Stimulated activated CD8-positive, alpha-beta memory T cell treated with anti-CD3 and anti-CD28 coated beads, Interleukin-15, amount 100 ng/mL, for 4 hours (primary cell): ENCODE measurements at regions not wholly inside any gene's neighbourhood (a gene's known extent, or its start where the extent isn't known, plus 50 kb on each side); places are given as distances from the start of the nearest gene placed in this dataset.

Experiments used
- DNase-seq, 2 donors: peaks; one replicate each; pipeline ENCODE4 v3.0.0-alpha.2; 2020; ENCODE audit warnings: low read depth in 2 of 2

DNA sequence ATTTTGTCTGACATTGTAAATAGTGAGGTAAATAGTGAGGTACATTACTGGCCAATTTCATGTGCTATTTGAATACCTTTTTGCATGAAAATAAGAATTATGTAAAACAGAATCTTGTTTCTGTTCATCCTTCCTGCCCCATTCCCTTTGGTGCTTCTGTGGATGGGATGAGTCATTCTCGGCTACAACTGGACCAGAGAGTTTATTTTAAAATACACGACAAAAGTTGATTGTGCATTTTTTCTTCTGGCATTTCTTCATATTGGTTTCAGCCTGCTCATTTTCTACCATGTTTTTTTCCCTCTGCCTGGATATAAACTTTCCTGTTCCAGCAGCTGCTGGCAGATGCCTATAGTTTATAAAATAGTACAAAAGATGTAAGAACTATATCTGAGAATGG is 107.5 kb downstream of the CYSLTR2 start:
- DNase-seq: no peak

DNA sequence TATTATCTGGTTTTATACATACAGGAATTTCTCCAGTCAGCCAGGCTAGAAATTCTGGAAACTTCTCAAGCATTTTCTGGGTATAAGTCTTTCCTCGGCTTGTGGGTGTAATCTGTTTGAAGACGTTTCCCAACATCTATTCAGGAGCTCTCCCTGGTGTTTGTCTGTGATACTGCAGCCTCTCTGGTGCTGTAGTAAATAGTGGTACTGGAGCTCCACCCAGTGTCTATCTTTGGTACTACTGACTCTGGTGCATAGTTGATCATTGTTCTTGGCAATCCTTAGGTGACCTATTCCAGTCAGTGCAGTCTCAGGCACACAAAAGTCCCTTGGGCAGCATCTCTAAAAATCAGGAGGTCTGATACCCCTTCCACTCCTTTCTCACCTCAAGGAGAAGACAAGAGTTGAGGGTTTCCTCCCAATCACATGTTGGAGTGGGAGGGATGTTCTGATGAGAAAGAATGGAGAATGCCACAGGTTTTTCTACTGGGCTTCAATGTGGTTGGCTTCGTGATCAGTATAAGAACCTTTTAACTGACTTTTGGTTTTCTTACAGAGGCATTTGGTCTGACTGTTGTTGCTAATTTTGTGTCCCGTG is 115.5 kb downstream of the CYSLTR2 start:
- peak; percentile 13 to 69 for DNase-seq

GRCh38 chr13:48770372-48770771 is 116.6 kb downstream of the CYSLTR2 start:
- no peak for DNase-seq

DNA sequence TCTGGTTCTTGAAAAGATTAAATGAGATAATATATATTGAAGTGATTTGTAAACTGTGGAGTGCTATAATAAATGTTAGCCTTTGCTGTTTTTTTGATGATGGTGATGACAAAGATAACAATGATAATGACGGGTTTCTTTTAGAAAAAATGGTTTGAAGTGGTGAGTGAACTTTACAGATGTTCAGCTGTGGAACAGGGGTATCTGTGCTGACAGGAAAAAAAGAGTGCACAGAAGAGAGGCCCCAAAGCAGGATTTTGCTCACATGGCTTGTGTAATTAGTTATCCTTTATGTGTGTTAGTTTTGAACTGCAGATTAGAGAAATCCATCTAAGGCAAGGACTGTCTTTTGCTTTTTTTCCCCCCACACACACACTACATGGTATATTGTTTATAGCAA is 119.2 kb downstream of the CYSLTR2 start:
- no peak for DNase-seq

DNA sequence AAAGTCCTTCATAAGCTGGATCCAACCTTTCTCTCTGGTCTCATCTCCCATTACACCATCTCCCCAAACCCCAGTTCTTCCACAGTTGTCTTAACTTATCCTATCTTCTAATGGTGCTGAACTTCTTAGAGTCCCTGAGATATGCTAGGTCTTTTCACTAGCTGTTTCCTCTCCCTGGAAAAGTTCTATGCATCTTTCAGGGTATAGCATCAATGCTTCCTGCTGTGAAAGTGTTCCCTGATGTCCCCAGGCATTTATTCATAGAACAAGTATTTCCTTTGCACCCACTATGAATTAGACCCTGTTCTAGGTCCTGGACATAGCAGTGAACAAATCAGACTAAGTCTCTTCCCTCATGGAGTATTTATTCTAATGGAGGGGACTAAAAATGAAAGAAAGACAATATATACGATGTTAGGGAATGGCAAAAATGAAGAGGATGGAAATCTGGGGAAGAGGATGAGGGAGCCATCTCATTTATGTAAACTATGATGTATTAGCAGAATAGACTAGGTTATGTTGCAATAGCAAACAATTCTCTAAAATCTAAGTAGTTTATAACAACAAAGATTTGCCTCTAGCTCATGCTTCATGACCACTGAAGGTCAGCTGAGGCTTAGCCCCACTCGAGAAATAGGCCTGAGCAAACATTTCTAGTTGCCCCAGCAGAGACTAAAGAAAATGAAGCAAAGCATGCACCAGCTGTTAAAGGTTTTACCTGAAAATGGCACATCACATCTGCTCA is 120.0 kb downstream of the CYSLTR2 start:
- DNase-seq: no peak

- no peak for DNase-seq
Measured at GRCh38 chr13:48775285-48775684, 121.6 kb downstream of the CYSLTR2 start.

GRCh38 chr13:48775804-48776203 is 122.1 kb downstream of the CYSLTR2 start:
- no peak for DNase-seq

GRCh38 chr13:48776401-48776800 is 122.7 kb downstream of the CYSLTR2 start:
- DNase-seq: no peak

DNA sequence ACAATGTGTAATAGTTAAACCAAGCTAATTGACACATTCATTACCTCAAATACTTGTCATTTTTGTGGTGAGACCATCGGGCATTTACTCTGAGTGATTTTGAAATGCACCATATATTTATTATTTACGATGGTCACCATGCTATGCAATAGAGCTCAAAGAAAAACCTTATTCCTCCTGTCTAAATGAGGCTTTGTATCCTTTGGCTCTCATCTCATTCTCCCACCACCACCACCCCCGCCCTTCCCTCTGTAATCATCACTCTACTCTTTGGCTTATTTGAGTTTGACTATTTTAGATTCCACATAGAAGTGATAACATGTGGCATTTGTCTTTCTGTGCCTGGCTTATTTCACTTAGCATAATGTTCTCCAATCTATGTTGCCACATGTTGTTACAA is 124.9 kb downstream of the CYSLTR2 start:
- DNase-seq: no peak

GRCh38 chr13:48780713-48781341 is 127.1 kb downstream of the CYSLTR2 start:
- DNase-seq: no peak

DNA sequence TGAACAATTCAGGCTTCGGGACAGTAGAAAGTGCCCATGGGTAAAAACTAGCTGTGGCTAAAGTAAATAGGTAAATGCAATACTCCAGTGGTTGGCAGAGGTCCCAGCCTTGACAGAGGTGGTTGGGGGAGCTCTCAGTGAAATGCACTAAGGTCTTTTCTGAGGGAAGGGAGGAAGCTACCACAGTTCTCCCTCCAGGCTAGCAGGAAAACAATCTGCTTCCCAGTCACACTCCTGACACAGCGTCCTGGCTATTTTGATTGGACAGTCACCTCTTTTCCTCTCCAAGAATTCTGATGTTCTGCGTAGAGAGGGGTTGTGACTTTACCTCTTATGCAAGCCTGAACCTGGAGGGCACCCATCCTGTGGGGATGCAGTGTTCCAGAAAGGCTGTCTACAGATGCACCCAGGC is 128.7 kb downstream of the CYSLTR2 start:
- no peak for DNase-seq

DNA sequence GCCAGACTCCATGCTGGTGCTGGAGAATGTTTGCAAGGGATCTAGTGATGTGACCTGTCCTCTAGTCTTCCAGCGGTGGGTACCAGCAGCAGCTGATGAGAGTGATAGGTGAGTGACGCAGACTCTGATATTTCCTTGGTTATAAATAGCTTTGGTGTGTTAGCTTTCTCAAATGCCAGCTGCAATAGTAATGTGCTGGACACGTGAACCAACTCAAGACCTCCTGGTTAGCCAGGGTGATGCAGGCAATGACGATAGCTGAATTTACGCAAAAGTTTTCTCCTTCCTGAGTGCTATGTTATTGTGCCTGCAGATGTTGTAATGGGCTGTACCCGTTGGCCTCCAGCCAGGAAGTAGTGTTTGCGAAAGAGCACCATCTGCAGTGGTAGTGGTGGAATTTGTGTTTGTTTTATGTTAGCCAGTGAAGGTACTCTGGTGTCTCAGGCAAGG is 129.5 kb downstream of the CYSLTR2 start:
- DNase-seq: no peak

- no peak for DNase-seq
Measured at GRCh38 chr13:48783695-48784230, 130.0 kb downstream of the CYSLTR2 start.

GRCh38 chr13:48784916-48785548 is 131.3 kb downstream of the CYSLTR2 start:
- DNase-seq: no peak

DNA sequence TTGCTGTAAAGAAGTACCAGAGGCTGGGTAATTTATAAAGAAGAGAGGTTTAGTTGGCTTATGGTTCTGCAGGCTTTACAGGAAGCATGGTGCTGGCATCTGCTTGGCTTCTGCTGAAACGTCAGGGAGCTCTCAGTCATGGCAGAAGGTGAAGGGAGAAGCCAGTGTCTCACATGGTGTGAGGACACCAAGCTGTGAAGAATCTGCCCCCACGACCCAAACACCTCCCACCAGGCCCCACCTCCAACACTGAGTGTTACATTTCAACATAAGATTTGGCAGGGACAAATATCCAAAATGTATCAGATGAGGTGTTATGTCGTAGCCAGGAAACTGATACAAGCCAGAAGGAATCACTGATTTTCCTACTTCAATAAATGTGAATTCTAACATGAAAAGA is 136.5 kb downstream of the CYSLTR2 start:
- no peak for DNase-seq

- DNase-seq: no peak
Measured at GRCh38 chr13:48790966-48791365, 137.2 kb downstream of the CYSLTR2 start.

DNA sequence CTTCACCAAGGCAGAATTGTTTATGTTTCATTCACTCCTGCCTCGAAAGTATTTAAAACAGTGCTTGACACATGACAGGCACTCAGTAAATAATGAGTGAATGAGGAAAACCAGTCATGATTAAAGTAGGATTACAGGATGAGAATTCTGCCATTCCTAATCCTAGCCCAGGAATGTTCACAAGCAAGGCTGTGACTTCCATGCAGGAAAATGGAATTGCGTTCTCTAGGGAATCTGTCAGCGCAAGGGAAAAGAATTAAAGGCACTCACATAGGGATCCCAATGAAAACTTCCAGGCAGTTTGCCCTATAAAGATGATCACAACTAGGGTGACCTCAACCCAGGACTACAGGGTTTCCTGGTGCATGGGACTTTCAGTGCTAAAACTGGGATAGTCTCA is 143.4 kb downstream of the CYSLTR2 start:
- no peak for DNase-seq

GRCh38 chr13:48797761-48798160 is 144.0 kb downstream of the CYSLTR2 start:
- no peak for DNase-seq

- DNase-seq: no peak
Measured at GRCh38 chr13:48798180-48798579, 144.5 kb downstream of the CYSLTR2 start.

DNA sequence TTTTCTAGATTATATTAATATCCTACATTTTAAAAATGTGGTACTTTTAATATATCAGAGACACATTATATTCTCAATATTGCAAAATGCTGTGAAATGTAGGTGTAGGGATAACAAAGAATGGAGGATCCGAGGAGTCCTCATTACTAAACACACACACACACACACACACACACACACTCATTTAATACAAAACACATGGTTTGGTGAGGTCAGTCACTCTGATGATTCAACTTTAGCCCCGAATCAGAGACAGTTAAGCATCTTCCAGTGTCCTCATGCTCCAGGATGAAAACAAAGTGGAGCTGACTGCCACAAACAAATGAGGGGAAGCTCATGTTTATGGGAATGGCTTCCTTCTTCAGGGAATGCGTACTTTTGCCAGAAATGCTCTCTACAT is 147.5 kb downstream of the CYSLTR2 start:
- no peak for DNase-seq

DNA sequence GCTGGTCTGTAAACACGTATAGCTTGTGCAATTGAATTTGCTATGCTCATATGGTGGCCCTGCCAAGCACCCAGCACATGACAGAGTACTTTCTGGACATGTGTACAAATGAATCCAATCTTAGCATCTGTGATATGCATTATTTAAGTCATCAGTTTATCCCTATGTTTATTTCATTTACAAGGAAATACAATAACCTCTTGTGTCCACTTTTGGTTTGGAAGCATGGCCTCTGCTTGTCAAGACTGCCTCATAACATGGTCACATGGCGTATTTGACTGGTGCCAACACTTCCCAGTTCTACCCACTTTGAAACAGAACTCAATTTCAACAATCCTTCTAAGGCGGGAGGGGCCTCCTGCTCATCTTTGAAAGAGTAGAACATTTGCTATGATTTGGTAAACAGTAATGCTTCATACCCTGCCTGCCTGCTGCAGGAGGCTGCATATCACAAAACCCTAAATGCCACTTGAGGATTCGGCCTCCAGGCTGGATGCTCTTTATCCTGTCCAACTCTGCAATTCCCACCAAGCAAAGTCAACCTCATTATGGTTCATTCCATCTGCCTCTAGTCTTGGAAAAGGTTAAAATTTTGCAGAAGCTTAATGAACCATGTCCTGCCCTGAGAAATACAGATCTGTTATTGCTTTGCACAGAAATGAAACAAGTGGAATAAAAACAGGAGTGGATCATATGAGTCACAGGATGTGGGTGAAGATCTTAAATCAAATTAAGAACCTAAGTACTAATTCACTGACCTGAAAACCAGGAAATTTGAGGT is 151.3 kb downstream of the CYSLTR2 start:
- DNase-seq: no peak

GRCh38 chr13:48806522-48806921 is 152.8 kb downstream of the CYSLTR2 start:
- no peak for DNase-seq
